NCI-H345 treated with DMSO at 0.1 percent for 48 hours (cell line): ENCODE measurements at regions not wholly inside any gene's neighbourhood (a gene's known extent, or its start where the extent isn't known, plus 50 kb on each side); places are given as distances from the start of the nearest gene placed in this dataset.
"Not testable (repeated sequence)": the region's sequence is repeated elsewhere in the genome, so short reads cannot be mapped to it uniquely, and the experiment has no call there.

Experiments
- DNase-seq: peaks from one replicate; lab custom pipeline; 2025; ENCODE audit not compliant: unreplicated experiment; lab: John Stamatoyannopoulos, UW

GRCh38 chr5:153211076-153211475 lies 279.4 kb upstream of the GRIA1 start:
- DNase-seq, result no peak

DNA sequence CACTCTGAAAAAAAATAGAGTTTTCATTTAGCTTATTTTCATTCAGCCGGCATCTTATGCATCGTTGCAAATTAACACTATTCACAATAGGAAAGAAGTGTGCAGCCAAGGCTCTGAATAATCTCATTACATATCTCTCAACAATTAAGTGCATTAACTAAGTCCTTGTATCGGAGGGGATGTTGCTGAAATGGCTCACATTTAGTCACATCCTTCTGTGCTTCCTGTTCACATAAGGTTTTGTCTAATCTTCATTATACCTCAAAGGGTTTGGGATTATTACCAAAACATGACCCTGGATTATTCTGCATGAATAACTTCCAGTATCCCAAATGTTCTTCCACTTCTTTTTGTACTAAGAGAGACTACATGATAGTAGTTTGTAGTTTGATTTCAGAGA lies 278.0 kb upstream of the GRIA1 start:
- no peak for DNase-seq

GRCh38 chr5:153222936-153223335 lies 267.5 kb upstream of the GRIA1 start:
- no peak for DNase-seq

- no peak for DNase-seq
Observed at GRCh38 chr5:153223376-153223775, 267.1 kb upstream of the GRIA1 start.

- DNase-seq, result no peak
Observed at GRCh38 chr5:153224651-153225050, 265.8 kb upstream of the GRIA1 start.

DNA sequence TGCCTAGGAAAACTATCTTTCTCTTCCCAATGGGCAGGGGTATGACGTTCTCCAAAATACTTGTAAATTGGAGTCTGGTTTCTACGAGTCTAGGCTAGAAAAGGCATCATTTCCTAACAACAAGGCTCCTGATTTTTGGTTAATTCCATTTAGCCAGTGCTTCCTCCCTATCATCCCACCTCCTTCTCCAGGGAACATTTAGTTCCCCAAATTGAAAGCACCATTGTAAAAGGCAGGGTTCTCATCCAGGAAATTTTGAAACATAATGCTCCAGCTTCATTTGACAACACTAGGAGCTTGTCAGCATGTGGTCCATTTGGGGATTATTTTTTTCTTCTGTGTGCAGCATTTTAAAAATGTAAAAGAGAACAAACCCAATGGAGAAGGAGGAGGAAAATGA lies 256.5 kb upstream of the GRIA1 start:
- no peak for DNase-seq

DNA sequence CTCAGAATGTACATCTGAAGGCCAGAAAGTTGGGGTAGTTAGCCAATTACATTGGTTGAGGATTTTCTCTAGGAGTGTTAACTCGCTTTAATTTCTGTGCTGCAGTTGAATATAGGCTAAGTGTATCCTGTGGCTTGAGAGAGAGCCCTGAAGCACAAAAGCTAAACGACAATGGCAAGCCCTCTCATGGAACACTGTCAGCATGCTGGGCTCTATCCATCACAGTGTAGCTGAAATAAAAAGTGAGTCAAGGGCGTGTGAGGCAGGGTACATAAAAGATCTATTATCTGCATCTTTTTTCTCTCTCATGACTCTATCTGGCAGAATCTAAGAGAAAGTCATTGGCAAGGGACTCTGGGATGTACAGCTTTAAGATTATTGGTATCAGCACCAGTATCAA lies 254.2 kb upstream of the GRIA1 start:
- DNase-seq, result no peak

DNA sequence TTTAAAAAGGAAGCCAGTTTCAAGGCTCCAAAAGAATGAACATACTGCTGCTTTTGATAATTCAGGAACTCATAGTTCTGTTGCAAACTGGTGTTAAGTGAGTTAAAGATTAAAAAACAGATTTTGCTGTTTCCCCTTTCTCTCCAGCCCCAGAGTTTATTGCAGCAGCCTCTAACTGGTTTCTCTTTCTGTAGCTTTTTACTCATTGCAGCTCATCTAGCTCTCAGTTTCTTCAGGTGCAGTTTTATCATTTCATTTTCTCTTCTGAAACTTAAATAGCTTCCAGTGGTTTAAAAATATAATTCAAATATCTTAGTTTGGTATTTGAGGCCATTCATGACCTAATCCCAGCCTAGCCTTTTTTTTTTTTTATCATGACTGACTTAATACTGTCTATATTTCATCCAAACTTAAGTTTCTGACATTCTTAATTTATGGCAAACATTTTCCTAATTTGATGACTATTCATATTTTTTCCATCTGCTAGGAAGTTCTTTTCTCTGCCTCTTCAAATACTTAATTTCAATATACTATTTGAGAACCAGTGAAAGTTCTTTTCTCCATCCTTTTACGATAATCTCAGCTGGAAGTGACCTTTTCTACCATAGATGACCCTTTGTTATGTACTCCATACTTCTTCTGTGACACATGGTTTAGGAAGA lies 252.7 kb upstream of the GRIA1 start:
- no peak for DNase-seq

DNA sequence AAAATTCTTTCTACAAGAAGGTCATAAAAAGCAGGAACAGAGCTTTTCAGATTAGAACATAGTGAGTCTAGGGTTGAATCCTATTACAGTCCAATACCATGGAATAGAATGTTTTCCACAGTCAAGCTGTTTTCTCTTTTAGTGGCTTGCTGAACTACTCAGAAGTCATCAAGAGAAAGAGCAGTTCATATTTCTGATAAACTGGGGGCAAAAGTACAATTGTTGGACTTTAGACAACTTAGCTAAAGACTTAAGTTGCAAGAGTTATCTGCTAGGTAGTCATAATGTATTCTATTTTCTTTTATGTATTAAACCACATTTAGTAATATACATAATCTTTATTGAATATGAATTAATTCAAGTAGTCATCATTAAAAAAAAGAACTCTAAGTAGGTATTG lies 233.1 kb upstream of the GRIA1 start:
- DNase-seq, result no peak

DNA sequence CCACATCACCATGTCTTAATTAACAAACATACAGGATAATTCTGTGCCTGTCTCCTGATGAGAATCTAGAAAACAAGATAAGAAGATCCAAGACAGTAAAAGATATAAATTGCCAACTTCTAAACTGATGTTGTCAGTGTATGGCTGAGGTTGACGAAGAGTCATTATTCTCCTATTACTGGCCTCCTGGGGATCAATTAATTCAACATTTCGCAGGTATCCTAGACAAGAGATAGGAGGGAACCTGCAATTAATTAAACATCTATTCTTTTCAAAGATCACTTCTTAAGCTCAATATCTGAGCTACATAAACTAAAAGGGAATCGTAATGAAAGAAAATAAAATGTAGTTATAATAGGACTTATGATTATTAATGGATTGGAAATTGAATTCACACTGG lies 232.0 kb upstream of the GRIA1 start:
- no peak for DNase-seq

- no peak for DNase-seq
Observed at GRCh38 chr5:153267506-153267905, 223.0 kb upstream of the GRIA1 start.

DNA sequence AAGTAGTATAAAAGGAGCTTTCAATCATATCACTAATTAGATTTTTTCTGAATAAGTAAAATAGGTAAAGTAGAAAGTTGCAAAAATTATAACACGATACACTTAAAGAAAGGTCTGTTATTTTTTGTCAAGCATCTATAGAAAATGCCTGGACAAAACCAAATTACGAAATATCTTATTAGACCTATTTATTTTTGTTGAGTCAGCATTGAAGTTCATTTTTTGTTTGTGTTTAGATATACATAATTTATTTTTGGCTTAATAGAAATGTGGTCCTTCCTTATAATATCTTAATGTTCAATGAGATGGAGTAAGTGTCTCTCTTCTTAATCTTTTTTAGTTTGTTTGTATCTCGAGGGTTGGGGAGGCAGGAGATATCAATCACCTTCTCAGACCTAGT lies 214.8 kb upstream of the GRIA1 start:
- DNase-seq, result no peak

DNA sequence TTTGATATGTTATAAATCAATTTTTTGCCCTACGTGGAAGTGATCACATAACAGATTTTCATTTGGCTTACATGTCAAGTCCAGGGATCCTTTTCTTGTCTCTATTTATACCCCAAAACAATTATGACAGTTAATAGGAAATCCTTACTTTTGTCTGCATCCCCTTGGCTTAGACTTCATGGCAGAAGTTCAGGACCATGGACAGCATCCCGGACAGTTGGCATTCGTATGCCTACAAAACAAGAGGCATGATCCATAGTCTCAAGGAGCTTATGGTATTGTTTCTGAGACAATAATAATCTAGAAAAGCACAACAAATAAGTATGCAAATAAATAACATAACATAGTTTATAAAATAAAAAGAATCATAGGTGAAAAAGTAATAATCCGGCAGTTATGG lies 214.3 kb upstream of the GRIA1 start:
- no peak for DNase-seq

GRCh38 chr5:153296251-153296844 lies 194.1 kb upstream of the GRIA1 start:
- not testable (repeated sequence) for DNase-seq

DNA sequence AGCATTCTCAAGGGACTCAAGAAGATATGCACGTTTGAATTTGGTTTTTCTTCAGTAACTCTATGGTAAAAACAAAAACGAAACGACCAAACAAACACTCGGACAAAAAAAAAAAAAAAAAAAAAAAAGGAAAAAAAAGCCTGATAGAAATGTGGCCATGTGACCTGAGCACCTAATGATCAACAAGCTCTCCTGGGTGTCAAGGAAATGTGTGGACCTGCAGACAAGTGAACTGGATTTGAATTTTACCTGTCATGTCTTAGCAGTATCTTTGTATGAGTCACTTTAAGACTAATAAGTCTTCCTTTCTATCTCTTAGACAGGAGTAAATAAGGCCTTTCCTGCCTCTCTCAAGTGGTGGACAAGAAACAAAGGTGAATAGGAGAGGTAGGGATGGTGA lies 190.6 kb upstream of the GRIA1 start:
- no peak for DNase-seq

- DNase-seq, result no peak
Observed at GRCh38 chr5:153308282-153308681, 182.2 kb upstream of the GRIA1 start.

DNA sequence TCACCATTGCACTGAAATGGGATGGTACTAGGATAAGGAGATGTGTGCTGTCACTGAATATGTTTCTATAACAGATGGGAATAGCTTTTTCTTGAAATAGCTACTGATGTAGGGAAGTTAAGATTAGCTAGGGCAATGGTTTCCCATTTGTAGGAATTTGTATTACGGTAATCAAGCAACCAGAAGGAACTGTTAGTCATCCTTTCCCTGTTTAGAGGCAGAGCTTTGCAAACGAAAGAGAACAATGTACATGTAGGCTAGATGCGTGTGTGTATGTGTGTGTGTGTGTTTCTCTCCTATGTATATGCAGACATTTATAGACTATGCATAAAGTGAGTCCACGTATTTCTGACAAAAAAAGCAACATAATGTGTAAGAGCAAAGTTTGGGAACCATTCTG lies 171.9 kb upstream of the GRIA1 start:
- DNase-seq, result no peak

DNA sequence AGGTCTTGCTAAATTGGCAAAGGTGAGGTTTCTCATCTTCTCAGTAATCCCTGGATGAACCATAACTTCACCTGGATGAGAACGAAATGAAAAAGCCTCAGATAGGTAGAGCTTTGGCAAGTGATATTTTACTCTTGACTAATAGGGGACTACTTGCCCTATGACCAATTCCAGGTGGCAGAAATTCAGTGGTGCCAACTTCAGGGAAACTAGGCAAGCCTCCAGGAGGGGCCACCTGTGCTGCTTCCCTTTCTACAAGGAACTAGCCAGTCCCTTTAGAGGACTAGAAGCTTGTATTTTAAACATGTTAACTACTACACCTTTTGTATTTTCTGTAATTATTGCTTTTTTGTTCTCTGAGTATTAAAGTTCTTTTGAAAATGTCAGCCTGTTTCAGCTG lies 169.0 kb upstream of the GRIA1 start:
- no peak for DNase-seq

GRCh38 chr5:153340139-153340538 lies 150.3 kb upstream of the GRIA1 start:
- no peak for DNase-seq

GRCh38 chr5:153340738-153341137 lies 149.7 kb upstream of the GRIA1 start:
- no peak for DNase-seq

DNA sequence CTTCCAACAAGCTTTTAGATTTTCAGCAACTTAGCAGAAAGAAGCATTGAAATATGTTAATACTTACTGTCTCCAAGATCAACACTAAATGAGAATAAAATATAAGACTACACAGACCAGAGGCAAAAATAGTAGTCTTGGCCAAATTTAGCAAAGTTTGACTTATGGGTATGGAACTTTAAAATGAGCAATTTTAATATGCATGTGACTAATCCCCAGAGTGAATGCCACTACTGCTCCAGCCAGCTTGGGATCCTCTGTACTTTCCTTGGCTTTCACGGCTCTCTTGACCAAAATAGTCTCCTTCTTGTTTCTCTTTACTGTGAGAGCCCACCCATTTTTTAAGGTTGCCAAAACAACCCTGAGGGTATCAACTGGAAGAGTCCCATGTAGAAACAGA lies 148.0 kb upstream of the GRIA1 start:
- no peak for DNase-seq

DNA sequence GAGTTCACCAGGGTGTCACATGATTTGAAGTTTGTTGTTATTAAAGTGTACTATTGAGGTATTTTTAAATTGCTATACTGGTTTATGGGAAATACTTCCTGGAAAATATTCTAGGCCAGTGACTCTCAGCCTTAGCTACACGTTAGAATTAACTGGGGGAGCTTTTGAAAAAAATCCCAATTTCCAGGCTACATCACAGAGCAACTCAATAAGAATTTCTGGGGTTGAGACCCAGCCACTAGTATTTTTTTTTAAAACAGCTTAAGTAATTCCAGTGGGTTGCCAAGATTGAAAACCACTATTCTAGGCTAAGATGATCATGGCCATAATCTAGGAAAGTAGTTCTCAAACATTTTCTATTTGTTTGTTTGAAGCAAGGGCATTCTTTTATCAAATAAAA lies 142.9 kb upstream of the GRIA1 start:
- DNase-seq, result no peak

- no peak for DNase-seq
Observed at GRCh38 chr5:153350175-153350883, 140.1 kb upstream of the GRIA1 start.
